GM19452 (cell line): ENCODE measurements at regions not wholly inside any gene's neighbourhood (a gene's known extent, or its start where the extent isn't known, plus 50 kb on each side); places are given as distances from the start of the nearest gene placed in this dataset.
"Not testable (repeated sequence)": the region's sequence is repeated elsewhere in the genome, so short reads cannot be mapped to it uniquely, and the experiment has no call there.

ENCODE experiments used
- ATAC-seq: cut with Tn5 transposase; IDR thresholded peaks from one replicate; pipeline ENCODE4 v1.9.1; 2021; ENCODE audit not compliant: unreplicated experiment

DNA sequence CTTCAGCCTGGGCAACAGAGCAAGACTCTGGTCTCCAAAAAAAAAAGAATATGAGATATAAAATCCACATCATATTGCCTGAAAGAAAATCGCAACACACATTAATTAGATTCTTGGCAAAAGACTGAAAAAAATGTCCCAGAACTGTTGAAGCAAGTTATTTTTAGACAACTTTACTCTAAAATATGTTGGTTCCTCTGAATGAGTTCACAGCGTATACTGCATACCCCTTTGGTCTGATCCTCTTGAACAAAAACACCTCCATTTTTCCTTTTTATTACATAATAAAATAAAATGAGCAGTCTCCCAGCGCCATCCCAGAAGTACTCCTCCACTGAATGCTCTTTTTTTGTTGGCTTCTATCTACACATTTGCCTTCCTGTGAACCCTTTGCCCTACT, 126.0 kb upstream of the TMEM170B start:
- ATAC-seq: no peak

DNA sequence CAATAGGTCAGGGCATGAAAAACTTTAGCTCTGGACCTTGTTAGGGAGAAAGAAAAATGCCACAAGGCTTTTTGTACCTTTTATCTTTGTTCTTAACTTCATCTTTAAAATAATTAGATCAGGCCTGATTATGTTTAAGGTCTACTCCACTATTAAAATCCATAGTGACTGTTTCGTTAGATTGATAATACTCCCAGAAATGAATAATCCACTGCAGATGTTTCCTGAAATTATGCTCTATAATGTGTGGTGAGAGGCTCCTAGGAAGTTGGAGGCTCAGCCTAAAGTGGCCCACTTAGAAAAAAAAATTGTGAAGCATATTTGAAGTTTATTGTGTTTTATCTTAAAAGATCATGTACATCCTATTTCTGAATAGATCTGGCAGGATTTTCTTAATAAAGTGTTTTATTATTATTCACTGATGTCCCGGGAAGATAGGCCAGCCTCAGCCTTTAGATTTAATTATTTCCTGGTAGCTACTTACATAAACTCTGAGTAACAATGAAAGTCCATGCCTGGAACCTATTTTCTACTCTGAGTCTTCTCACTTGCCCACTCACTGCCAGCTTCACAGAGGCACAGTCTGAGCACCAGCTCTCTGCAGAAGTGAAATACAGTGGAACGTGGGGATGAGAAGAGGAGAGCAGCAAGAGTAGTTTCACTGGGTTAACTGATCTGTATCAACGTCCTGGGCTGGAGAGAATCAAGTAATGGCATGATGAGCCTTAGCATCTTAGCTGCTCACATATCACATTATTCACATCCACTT, 126.8 kb upstream of the TMEM170B start:
- ATAC-seq: peak; percentile 44

GRCh38 chr6:11409371-11409770, 128.2 kb upstream of the TMEM170B start:
- no peak for ATAC-seq

DNA sequence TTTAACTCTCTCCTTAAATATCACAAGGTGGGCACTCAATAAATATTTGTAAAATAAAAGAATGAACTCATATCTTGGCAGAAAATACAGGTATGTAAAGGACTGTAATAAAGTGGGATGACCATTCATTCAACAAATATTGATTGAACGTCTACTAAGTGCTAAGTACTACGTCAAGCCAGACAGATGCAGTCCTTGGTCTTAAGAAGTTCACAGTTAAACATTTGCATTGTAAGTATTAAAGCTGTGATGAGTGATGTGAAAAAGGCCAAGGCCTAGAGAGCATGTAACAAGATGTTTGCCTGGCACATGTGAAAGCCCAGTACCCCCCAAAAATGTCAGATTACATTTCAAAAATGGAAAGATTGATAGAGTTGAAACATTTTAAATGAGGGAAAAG, 130.1 kb upstream of the TMEM170B start:
- ATAC-seq: no peak

DNA sequence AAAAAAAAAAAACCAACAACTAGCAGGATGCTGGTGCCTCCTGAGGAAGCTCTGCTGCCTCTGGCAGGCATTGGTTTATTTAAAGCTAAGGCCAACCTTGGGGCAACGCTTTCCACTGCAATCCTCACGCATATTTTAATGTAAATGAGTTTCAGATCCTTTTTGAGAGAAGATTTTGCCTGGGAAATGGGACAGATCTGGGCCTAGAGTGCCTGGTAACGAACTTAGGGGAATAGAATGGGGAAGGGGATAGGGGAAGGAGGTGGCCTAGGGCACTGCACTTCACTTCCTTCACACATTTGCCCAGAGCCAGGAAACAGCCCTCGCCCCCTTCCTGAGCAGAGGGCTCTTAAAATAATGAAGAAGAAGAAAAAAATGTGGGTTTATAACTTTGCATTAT, 132.7 kb upstream of the TMEM170B start:
- ATAC-seq: no peak

DNA sequence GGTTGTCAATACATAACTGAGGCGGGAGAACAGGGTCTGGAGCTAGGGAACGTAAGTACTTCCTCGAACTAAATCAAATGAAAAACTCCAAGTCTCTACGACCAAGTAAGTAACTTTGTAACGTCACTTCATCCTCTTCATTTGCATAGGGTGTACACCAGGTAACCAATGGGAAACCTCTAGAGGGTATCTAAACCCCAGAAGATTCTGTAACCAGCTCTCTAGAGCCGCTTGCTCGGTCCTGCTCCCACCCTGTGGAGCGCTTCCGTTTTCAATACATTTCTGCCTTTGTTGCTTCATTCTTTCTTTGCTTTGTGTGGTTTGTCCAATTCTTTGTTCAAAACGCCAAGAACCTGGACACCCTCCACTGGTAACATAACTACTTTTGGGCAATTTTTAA, 133.5 kb upstream of the TMEM170B start:
- peak; percentile 66 for ATAC-seq

GRCh38 chr6:11403035-11403601, 134.4 kb upstream of the TMEM170B start:
- no peak for ATAC-seq

- not testable (repeated sequence) for ATAC-seq
Observed at GRCh38 chr6:11402581-11402980, 135.0 kb upstream of the TMEM170B start.

GRCh38 chr6:11401954-11402353, 135.6 kb upstream of the TMEM170B start:
- not testable (repeated sequence) for ATAC-seq

DNA sequence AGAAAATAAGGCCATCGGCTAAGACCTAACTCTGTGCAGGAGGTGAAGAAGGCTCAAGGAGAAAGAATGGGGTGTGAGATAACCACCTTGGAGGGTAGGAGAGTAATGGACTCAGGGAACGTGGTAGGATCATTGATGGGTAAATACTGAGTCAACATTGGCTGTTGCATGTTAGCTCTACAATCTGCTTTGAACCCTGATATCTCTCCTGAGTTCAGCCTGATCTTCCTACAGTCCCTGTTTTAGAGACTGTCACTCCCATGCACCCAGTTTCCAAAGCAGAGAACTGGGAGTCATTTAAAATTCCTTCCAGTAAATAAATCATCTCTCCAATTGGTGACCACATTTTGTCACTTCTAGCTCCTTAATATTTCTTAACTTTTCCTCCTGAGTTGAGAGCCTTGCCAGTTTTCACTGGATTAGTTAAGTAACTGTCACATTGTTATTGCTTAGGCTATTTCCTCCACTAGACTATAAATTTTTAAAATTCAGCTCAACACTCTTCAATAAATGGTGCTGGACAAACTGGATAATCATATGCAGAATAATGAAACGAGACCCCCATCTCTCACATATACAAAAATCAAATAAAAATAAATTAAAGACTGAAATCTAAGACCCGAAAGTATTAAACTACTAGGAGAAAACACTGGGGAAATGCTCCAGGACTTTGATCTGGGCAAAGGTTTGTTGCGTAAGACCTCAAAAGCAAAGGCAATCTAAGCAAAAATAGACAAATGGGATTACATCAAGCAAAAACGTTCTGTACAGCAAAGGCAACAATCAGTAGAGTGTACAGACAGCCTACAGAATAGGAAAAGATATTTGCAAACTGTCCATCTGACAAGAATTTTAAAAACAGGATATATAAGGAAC, 138.9 kb upstream of the TMEM170B start:
- no peak for ATAC-seq

- ATAC-seq: no peak
Observed at GRCh38 chr6:11397622-11398450, 139.7 kb upstream of the TMEM170B start.

DNA sequence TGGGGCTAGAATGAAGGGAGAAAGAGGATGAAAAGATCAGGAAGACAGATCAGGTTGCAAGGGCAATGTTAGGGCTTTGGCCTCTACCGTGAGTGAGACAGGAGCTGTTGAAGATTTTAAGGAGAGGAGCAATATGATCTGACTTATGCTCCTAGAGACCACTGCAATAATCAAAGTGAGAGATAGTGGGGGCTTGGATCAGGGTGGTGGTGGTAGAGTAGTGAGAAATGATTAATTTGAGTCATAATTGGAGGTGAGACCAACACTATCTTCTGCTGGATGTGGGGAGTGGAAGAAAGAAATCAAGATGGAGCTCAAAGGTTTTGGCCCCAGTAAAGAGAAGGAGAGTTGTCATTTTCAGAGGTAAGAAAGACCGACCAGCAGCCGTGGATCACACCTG, 140.7 kb upstream of the TMEM170B start:
- ATAC-seq: no peak

- no peak for ATAC-seq
Observed at GRCh38 chr6:11393713-11394627, 143.6 kb upstream of the TMEM170B start.

- no peak for ATAC-seq
Observed at GRCh38 chr6:11392778-11393507, 144.6 kb upstream of the TMEM170B start.

GRCh38 chr6:11391934-11392777, 145.4 kb upstream of the TMEM170B start:
- ATAC-seq: no peak

GRCh38 chr6:11389977-11390376, 147.6 kb upstream of the TMEM170B start:
- ATAC-seq: no peak

GRCh38 chr6:11388983-11389944, 148.3 kb upstream of the TMEM170B start:
- no peak for ATAC-seq
